A673 (cell line): ENCODE measurements at regions not wholly inside any gene's neighbourhood (a gene's known extent, or its start where the extent isn't known, plus 50 kb on each side); places are given as distances from the start of the nearest gene placed in this dataset.

Experiments
- BruUV-seq: library from RNA; stranded (reverse); fragments of 400-500 nt; replicated peaks from 2 replicates; lab custom pipeline; 2021; lab: Mats Ljungman, UMichigan
- CTCF ChIA-PET: fragments of 300-600 bp; sonication (Branson Sonifier 250); formaldehyde crosslinking; loops from one replicate; lab custom pipeline; 2022; ENCODE audit warnings: antibody characterized with exemption; lab: Charles Lee
- POLR2A ChIA-PET: fragments of 300-600 bp; sonication (Branson Sonifier 250); formaldehyde crosslinking; loops from one replicate; lab custom pipeline; 2022; ENCODE audit warnings: antibody characterized with exemption; ENCODE audit not compliant: low non-redundant PET; lab: Charles Lee
- DNase-seq: peaks from one replicate; pipeline ENCODE4 v3.0.0-alpha.2; 2015; ENCODE audit warnings: low spot score
- H3K27ac ChIP-seq: fragments of 200-600 bp; sonication (generic); 2 replicates; pipeline ENCODE4 v1.5.1; 2016; ENCODE audit warnings: mixed run types, low read depth, mild to moderate bottlenecking, mixed read lengths, antibody characterized with exemption, low read length; ENCODE audit not compliant: poor library complexity, severe bottlenecking
- H3K27me3 ChIP-seq: fragments of 200-600 bp; sonication (generic); replicated peaks from 2 replicates; pipeline ENCODE4 v1.6.1; 2017; ENCODE audit warnings: mixed run types, low read depth, mild to moderate bottlenecking, mixed read lengths, antibody characterized with exemption, low read length; ENCODE audit not compliant: insufficient read depth, poor library complexity
- H3K36me3 ChIP-seq: fragments of 200-600 bp; sonication (generic); 2 replicates; pipeline ENCODE4 v1.6.1; 2016; ENCODE audit warnings: mixed run types, mild to moderate bottlenecking, mixed read lengths, antibody characterized with exemption, low read length; ENCODE audit not compliant: insufficient read depth, poor library complexity, severe bottlenecking
- H3K4me1 ChIP-seq: fragments of 200-600 bp; sonication (generic); 2 replicates; pipeline ENCODE4 v1.6.1; 2017; ENCODE audit warnings: mixed run types, mild to moderate bottlenecking, mixed read lengths, antibody characterized with exemption, low read length; ENCODE audit not compliant: insufficient read depth, poor library complexity, severe bottlenecking
- H3K4me3 ChIP-seq: fragments of 200-600 bp; sonication (generic); 2 replicates; pipeline ENCODE4 v1.5.1; 2016; ENCODE audit warnings: low read depth, mixed run types, mild to moderate bottlenecking, mixed read lengths, low read length; ENCODE audit not compliant: poor library complexity, severe bottlenecking
- H3K9me3 ChIP-seq: fragments of 200-600 bp; sonication (generic); 2 replicates; pipeline ENCODE4 v1.6.1; 2016; ENCODE audit warnings: mixed run types, low read depth, mild to moderate bottlenecking, mixed read lengths, antibody characterized with exemption, low read length; ENCODE audit not compliant: poor library complexity, severe bottlenecking
- CTCF ChIP-seq: fragments of 300-800, 200-600 bp; sonication (generic); conservative IDR thresholded peaks from 2 replicates; pipeline ENCODE4 v1.5.1; 2017; ENCODE audit warnings: low read depth, mild to moderate bottlenecking, antibody characterized with exemption, low read length, moderate library complexity, mixed read lengths
- EZH2 ChIP-seq: fragments of 200-600 bp; sonication (generic); IDR thresholded peaks from 2 replicates; pipeline ENCODE4 v1.6.1; 2017; ENCODE audit warnings: borderline replicate concordance, low read depth, mild to moderate bottlenecking, mixed read lengths, antibody characterized with exemption, low read length; ENCODE audit not compliant: poor library complexity, severe bottlenecking
- intact Hi-C: fragments of 100-400 bp; cut with micrococcal nuclease; formaldehyde crosslinking; loops from one replicate; pipeline ENCODE4 v1.10.0; 2022; ENCODE audit not compliant: unreplicated experiment

- intact Hi-C loops: no loop called here
- TF ChIP-seq CTCF: no peak
- TF ChIP-seq EZH2: no peak
- no TSS peak for BruUV-seq
- ChIA-PET CTCF (no interaction called here), POLR2A (no interaction called here)
- Histone ChIP-seq H3K4me3 (no peak overlapping the region), H3K36me3 (no peaks in the 10 kb centered on the region), H3K27ac (no peak overlapping the region), H3K4me1 (no peaks in the 10 kb centered on the region), H3K27me3 (no peaks in the 10 kb centered on the region), H3K9me3 (no peaks in the 10 kb centered on the region)
- DNase-seq: no peak
Observed at GRCh38 chr1:238063454-238063853, 172.7 kb upstream of the ZP4 start.

GRCh38 chr1:238061967-238062613, 171.4 kb upstream of the ZP4 start:
- BruUV-seq: no TSS peak
- TF ChIP-seq EZH2 (no peak), CTCF (no peak)
- Histone ChIP-seq H3K36me3 (no peaks in the 10 kb centered on the region), H3K4me3 (no peak overlapping the region), H3K27me3 (no peaks in the 10 kb centered on the region), H3K27ac (no peak overlapping the region), H3K4me1 (no peaks in the 10 kb centered on the region), H3K9me3 (no peaks in the 10 kb centered on the region)
- intact Hi-C loops: no loop called here
- DNase-seq: no peak
- ChIA-PET POLR2A (no interaction called here), CTCF (no interaction called here)

GRCh38 chr1:238060061-238060460, 169.3 kb upstream of the ZP4 start:
- H3K4me3 ChIP-seq: no peak overlapping the region
- BruUV-seq: no TSS peak
- no peak for TF ChIP-seq EZH2
- no peak for TF ChIP-seq CTCF
- ChIA-PET CTCF (no interaction called here), POLR2A (no interaction called here)
- H3K36me3 ChIP-seq: no peaks in the 10 kb centered on the region
- H3K27me3 ChIP-seq: no peaks in the 10 kb centered on the region
- H3K9me3 ChIP-seq: no peaks in the 10 kb centered on the region
- intact Hi-C loops: no loop called here
- no peaks in the 10 kb centered on the region for H3K4me1 ChIP-seq
- no peak overlapping the region for H3K27ac ChIP-seq
- DNase-seq: no peak
